Left kidney (tissue), 1 donor: ENCODE measurements at regions not wholly inside any gene's neighbourhood (a gene's known extent, or its start where the extent isn't known, plus 50 kb on each side); places are given as distances from the start of the nearest gene placed in this dataset.

Source experiments
- DNase-seq: peaks from one replicate; pipeline ENCODE4 v3.0.0-alpha.2; 2013

DNA sequence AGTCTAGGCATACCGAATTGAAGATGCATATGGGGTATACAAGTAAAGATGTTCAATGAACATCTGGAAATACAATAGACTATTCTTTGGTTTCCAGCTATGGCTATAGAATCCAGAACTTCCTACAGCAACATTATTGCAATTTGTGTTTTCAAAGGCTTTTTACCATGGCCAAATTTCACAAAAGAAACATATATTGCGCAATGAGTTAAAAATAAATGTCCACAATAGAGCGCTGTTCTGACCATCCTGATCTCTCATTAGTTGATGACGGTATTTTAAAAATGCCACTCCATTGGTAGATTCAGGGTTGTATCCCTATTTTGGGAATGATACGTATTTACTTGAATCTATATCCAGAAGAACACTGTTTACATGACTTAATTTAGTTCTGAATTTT, 139.2 kb downstream of the LINC00632 start:
- no peak for DNase-seq

DNA sequence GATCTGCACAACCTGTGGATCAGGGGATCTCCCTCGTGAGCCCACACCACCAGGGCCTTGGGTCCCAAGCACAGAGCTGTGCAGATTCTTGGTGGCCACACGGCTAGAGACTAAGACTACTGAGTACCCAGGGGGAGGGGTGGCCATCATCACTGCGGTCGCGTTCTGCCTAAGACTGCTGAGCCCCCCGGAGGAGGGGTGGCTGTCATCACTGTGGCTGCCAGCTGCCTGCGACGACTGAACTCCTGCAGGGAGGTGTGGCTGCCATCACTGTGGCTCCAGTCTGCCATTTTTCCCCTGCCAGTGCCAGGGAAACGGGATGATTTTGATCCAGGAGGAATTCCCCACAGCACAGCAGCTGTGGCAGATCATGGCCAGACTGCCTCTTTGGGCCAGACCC, 141.7 kb upstream of the SPANXB1 start:
- DNase-seq, result no peak

DNA sequence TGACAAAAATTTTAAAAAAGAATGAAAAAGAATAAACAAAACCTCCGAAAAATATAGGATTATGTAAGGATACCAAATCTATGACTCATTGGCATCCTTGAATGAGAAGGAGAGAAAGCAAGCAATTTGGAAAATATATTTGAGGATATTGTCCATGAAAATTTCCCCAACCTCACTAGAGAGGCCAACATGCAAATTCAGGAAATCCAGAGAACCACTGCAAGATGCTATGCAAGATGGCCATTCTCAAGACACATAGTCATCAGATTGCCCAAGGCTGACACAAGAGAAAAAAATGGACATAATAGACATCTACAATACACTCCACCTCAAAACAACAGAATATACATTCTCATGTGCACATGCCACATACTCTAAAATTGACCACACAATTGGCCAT, 135.9 kb upstream of the SPANXB1 start:
- DNase-seq, result no peak

DNA sequence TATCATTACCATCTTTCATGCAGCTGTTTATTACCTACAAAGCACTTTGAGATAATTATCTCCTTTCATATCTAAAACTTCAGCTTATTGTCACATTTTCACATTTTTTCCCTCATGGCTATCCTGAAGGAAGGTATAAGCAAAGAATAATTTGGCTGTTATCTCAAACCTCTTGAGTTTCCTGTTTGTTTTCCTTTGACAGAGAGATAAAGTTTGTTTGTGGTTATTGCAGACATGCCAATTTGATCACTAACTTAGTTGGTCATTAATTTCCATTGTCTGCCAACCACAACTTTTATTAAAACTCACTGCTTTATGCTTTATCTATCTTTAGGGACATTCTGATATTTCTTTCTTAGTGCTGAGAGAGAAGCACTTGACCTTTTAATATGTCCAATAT, 89.8 kb upstream of the SPANXB1 start:
- DNase-seq, result no peak

DNA sequence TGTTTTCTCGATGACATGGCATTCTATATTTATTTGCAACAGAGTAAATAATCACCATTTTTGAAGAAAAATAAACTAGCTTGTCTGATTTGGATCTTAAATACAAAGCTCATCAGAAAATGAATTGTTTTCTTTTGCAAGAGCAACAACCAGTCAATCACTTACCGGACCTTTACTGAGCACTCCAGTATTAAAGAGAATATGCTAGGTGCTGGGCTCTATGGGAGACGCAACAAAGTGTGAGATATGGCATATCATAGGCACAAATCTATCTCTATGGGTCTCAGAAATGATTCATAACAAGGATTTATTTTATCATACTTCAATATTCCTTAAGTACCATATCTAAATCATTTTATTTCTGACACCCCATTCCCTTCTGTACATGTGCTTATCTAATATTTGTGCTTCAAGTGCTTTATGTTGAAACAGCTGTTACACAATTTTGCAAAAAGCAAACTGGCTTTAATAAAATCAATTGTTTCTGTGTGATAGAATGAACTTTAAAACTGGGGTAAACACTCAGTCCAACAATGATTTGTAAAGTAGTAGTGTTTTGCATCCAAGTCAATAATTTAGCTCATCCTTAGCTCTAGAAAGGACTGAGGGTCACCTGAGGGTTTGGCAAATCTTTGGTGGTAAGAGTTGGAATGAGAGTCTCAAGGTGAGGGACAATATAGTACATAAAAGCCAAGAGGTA, 88.4 kb upstream of the SPANXB1 start:
- DNase-seq, result no peak

DNA sequence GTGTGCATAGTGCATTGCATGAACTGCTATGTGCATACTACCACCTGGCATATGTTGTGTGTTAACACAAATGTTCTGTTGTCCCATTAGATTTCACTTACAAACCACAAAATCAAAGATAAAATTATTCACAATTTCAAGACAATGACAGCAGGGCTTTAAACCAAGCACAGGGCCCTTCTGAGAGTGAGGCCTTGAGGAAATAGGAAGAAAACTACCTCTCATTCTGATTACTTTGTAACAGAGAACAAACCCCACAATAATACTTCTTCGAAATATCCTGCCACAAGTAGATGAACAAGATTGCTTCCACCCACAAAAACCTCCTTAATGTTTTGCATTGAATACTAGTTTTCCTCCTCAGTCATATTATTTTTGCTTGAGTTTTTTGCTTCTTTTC, 85.5 kb upstream of the SPANXB1 start:
- no peak for DNase-seq

DNA sequence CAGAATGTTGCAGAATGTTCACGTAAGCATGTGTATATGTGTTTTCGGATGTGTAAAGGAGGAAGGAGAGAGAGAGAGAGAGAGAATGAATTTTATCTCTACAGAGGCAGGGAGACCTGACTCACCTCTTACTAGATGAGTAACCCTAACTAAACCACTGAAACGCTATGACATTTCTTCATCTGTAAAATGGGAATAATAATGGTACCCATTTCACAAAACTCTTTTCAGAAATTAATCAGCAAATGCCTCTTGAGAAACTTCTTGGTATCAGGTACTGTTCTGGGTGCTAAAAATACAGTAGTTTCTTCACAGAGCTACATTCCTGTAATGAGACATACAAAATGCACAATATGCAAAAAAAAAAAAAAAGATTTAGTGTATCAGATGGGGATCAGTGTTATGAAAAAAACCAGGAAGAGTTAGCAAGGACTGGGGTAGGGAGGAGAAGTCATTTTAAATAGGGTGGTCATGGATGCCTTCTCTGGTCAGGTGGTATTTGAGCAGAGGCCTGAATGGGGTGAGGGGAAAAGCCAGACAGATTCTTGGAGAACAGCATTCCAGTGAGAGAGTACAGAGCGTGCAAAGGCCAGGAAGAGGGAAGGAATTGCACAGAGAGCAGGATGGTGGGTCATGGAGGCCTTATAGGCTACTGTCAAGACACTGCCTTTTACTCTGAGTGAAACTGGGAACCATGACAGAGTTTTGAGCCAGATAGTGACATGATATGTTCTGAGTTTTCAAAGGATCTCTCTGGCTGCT, 84.9 kb upstream of the SPANXB1 start:
- DNase-seq, result no peak

DNA sequence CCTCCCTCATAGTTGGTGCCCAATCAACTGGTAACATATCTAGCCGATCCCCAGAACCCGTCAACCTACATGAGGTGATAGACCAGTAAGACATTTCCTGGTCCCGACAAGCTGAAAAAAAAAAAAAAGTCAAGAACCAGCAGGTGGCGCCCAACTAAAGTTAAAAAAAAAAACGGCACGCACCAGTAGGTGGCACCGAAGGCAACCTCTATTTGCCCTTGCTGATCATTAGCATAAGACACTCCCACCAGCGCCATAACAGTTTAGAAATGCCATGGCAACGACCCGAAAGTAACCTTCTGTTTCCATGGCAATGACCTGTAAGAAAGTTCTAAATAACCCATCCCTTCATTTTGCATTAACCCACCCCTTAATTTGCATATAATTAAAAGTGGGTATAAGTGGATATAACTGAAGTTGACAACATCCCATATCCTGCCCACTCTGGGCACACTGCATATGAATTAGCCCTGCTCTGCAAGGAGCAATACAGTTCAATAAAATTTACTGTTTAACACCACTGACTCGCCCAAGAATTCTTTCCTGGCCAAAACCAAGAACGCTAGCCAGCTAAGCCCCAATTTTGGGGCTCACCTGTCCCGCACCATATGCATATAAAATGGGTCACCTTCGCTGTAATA, 83.9 kb upstream of the SPANXB1 start:
- DNase-seq, result peak; percentile 35

DNA sequence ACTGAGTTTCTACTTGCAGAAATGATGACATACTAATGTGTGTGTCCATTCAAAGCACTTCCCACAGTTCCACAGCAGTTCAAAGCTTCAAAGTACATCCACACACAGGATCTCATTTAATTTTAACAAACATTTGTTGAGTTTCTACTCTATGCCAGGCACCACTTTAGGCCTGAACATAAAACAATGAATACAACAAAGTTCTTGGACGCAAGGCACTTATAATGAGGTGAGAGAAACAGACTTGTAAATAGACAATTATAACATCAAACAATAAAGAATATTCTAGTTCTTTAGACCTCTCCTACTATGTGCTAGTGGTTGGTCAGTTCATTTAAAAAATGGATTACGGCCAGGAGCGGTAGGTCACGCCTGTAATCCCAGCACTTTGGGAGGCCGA, 82.0 kb upstream of the SPANXB1 start:
- DNase-seq, result no peak

DNA sequence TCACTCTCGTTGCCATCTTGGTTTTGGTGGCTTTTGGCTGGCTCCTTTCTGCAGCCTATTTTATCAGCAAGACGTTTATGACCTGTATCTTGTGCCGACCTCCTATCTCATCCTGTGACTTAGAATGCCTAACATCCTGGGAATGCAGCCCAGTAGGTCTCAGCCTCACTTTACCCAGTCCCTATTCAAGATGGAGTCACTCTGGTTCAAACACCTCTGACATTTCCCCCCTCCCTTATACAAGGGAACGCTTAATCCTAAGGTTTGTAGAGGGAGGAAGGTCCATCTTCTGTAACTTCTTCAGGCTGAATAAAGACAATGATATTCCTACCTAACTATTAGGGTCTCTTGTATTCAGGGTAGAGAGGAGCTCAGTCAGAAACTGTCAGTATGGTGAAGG, 79.3 kb upstream of the SPANXB1 start:
- no peak for DNase-seq

DNA sequence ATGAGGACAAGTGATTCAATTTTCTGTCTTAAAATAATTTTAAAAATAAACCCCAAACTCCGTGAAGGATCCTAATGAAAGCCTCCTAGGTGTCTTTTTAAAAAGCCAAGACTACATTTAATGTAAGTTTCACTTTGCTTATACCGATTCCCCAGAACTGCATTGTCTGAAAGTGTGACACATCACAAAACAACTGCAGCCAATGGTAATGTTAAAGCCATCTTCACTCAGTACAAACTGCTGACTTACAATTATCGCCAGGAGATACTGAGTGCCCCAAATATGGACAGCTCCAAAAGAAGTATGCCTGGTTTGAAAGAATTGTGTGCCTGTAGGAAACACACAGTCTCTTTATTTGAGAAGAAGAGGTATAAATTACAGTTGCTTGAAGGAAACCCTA, 73.7 kb upstream of the SPANXB1 start:
- DNase-seq, result no peak

DNA sequence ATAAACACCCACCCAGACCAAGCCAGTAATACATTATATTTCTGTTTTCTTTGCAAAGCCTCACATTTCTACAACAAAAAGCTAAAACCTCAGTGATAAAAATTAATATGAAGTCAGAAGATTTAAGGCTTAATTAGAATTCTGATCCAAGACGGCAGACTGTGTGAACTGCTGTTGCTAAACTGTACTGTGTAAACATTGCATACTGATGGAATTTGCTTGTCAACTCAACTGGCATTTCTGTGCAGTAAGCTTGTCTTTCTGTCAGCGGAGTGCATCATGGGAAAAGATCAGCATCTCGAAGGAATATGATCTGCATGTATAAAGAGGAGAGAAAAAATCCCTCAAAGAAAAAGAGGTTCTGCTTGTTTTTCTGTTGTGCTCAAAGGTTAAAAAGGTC, 69.4 kb upstream of the SPANXB1 start:
- DNase-seq, result no peak

DNA sequence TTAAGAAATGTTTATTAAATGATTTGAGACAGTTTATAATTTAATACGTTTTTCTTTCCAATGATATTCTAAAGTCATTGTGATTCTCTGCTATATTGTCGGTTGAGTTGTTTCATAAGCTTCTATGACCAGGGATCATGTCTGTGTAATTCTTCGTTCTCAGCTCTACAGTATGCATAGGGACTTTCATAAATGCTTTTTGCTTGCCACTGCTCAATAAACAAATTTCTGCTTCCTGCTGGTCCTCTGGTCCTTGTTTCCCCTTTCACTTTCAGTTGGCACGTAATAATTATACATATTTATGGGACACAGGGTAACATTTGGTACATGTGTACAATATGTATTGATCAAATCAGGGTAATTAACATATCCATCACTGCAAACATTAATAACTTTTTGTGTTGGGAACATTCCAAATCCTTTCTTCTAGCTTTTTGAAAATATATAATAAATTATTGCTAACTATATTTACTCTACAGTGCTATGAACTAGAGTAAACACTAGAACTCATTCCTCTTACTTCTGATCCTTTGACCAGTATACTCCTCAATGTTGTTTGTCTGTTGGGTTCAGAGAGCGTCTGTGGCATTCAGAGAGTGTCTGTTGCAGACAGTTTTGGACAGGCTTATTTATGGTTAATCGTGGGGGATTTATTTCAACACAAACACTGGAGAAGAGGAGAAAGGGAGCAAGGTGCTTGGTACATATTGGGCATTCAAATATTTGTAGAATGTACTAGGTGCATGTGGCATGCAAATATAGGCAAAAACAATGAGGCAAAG, 68.3 kb upstream of the SPANXB1 start:
- no peak for DNase-seq

DNA sequence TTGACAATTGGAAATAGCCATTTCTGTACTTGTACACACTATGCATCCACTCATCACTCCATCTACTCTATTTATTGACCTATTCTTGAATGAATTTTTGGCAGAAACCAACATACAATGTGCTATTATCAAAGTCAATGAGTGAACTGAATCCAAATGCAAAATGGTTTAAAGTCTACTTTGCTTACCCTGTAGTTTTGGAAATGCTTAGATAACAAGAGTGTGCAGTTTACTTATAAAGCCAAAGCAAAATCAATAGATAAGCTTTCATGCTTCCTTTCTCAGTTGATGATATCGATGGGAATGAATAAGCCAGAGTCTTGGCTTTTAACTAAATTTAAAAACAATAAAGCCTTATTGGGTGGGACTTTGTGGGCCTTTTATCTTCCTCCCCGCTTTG, 58.9 kb upstream of the SPANXB1 start:
- no peak for DNase-seq

DNA sequence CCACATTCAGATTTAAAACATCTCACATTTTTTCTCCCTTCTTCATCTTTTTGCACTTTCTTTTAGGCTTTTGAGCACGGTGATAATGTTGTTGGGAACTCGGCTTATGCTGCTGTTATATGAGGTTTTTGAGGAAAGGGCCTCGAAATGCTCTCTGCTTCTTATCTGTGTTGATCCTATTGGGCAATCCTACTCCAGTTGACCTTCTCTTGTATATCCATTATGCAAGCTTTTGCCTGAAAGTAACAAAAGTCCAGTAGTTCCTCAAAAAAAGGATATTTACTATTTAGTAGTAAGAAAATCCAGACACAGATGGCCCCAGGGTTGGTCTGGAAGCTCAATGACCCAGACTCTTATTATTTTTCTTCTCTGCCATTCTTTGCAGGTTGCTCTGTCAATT, 57.7 kb upstream of the SPANXB1 start:
- no peak for DNase-seq

DNA sequence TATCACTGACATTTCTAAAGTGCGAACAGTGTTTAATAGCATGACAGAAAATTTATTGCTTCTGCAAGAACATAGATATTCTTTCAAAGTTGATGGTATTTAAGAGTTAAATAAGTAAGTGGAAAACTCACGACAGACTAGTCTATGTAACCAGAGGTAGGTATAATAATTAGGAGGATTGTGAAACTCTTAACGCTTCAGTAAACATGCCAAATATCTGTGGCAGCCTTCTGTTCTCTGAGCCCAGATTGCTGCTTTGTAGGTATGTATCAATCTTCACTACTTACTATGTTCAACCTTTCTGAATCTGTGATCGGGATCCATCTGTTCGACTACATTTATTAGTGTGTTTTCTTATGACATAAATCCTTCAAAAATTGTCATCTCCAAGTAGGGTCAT, 53.6 kb upstream of the SPANXB1 start:
- DNase-seq, result no peak

DNA sequence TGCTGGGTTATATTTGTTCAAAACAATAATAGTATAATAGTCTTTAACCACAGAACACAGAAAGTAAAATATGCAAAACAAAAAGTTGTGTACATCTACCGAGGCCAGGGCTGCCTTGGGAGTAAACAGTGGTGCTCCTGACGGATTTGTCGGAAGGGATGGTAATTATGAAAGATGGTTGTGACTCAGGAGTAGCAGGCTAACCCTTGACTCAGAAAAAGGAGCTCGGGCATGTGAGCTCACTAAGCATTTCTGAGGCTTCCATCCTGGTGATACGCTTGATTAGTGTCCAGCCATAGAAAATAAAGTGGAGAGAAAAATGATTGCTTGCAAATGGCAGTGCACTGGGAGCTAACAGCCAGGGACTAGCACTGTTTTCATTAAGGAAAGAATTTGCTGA, 53.2 kb upstream of the SPANXB1 start:
- DNase-seq, result no peak
